Left ventricle myocardium inferior (tissue), 1 donor: ENCODE measurements at regions not wholly inside any gene's neighbourhood (a gene's known extent, or its start where the extent isn't known, plus 50 kb on each side); places are given as distances from the start of the nearest gene placed in this dataset.

Experiments
- DNase-seq: peaks from one replicate; pipeline ENCODE4 v3.0.0-alpha.2; 2020
- H3K27ac ChIP-seq: fragments of 200-600 bp; replicated peaks from 2 replicates; pipeline ENCODE4 v1.8.0; 2021
- H3K27me3 ChIP-seq: fragments of 200-600 bp; 2 replicates; pipeline ENCODE4 v1.8.0; 2021; ENCODE audit warnings: low read depth
- H3K36me3 ChIP-seq: fragments of 200-600 bp; 2 replicates; pipeline ENCODE4 v1.8.0; 2021
- H3K4me1 ChIP-seq: fragments of 200-600 bp; 2 replicates; pipeline ENCODE4 v1.8.0; 2021
- H3K4me3 ChIP-seq: fragments of 200-600 bp; 2 replicates; pipeline ENCODE4 v1.8.0; 2021; ENCODE audit warnings: mild to moderate bottlenecking, moderate library complexity
- H3K9me3 ChIP-seq: fragments of 200-600 bp; replicated peaks from 2 replicates; pipeline ENCODE4 v1.8.0; 2021
- intact Hi-C: fragments of 100-400 bp; cut with micrococcal nuclease; formaldehyde crosslinking; loops from one replicate; pipeline ENCODE4 v1.11.0; 2022
- TF ChIP-seq, protein P1 (sequence below): fragments of 200-600 bp; IDR thresholded peaks from 2 replicates; pipeline ENCODE4 v1.8.0; 2021; ENCODE audit warnings: antibody characterized with exemption, mild to moderate bottlenecking, borderline replicate concordance
- donor health status: DM: no; HTN: yes; CAD: no; lungs with severe emphysema.

DNA sequence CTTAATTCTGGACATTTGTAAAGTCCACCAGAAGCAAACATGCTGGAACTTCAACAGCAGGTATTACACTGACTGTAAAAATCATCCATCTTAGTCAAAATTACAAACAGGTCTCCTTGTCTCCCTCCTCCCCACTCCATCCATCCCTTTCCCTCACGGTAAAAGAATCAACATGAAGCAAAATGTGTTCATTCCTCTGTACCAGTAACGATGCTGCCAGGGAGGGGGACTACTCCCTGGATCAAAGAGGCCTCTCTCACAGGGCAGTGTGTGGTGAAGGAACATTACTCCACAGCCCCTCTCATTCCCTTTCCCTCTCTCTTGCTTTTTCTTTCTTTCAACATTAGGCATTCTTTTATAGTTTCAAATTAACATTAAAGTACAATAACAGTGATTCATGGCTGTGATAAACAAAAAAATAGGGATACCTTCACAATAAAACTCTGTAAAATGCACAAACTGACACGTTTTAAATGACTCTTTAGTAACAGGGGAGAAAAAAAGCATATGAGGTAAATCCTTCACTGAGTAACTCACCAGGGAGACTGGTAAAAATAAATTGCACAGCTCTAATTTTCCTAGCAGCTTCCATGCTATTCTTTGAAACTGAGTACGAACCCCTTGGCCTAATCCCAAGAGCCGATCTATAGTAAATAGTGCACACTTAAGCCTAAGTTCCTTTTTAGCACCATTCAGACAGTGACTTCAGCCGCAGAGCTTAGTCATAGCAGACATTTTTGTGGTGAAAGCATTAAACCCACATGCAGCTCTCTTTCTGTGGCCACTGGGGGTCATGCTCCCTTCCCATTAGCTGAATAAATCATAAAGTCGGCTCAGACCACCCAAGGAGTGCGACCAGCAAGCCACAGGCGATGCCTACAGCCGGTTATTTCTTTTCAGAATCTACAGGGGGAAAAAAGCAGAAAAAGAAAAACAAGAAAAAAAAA lies 215.6 kb upstream of the GYPA start:
- H3K9me3 ChIP-seq: no peaks in the 10 kb centered on the region
- DNase-seq: no peak
- H3K27me3 ChIP-seq: peaks cover 24% of the 10 kb centered on the region
- H3K4me3 ChIP-seq: no peak overlapping the region
- no peaks in the 10 kb centered on the region for H3K36me3 ChIP-seq
- TF ChIP-seq, protein P1, sequence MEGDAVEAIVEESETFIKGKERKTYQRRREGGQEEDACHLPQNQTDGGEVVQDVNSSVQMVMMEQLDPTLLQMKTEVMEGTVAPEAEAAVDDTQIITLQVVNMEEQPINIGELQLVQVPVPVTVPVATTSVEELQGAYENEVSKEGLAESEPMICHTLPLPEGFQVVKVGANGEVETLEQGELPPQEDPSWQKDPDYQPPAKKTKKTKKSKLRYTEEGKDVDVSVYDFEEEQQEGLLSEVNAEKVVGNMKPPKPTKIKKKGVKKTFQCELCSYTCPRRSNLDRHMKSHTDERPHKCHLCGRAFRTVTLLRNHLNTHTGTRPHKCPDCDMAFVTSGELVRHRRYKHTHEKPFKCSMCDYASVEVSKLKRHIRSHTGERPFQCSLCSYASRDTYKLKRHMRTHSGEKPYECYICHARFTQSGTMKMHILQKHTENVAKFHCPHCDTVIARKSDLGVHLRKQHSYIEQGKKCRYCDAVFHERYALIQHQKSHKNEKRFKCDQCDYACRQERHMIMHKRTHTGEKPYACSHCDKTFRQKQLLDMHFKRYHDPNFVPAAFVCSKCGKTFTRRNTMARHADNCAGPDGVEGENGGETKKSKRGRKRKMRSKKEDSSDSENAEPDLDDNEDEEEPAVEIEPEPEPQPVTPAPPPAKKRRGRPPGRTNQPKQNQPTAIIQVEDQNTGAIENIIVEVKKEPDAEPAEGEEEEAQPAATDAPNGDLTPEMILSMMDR: no peak
- no peaks in the 10 kb centered on the region for H3K4me1 ChIP-seq
- intact Hi-C loops: no loop called here
- no peak overlapping the region for H3K27ac ChIP-seq

DNA sequence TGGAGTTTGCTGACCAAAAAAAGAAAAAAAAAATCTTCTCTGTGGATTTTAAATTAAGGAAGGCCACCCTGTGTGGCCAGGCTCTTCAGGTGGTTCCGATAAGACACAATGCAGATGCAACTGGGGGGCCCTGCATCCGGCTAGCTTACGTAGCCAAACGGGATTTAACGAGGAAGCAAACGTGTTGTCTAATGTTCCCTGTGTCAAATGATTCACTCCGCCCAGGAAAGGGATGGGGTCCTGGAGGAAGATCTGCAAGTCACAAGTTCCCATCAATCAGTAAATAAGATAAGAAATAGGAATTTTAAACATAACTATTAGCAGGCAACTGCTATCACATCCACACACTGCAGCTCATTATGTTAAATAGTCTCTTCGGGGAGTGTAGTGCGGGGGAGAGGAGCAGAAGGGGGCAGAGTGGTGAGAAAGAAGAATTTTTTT lies 216.4 kb upstream of the GYPA start:
- intact Hi-C loops: no loop called here
- Histone ChIP-seq H3K4me1 (no peaks in the 10 kb centered on the region), H3K27ac (no peak overlapping the region), H3K36me3 (no peaks in the 10 kb centered on the region), H3K4me3 (no peak overlapping the region), H3K9me3 (no peaks in the 10 kb centered on the region), H3K27me3 (peaks cover 24% of the 10 kb centered on the region)
- TF ChIP-seq, protein P1: no peak
- no peak for DNase-seq

DNA sequence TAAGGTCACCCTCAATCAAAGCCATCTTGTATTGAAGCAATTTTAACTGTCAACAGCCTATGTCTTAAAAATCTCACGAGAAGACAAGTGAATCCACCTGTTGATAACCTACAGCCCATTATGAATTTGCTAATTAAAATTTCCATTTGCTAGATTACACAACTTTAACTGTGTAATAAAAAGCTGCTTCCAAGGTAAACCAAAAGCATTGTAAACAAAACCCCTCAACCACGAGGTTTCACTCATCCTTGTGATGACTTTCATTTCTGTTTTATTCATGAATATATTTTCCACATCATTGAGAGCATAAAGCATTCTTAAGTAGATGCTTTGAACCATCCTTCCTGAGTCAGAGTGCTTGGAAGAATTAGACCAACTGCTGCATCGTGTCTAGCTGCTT lies 217.5 kb upstream of the GYPA start:
- no peak overlapping the region for H3K4me3 ChIP-seq
- no peak for DNase-seq
- no peak overlapping the region for H3K27ac ChIP-seq
- no peaks in the 10 kb centered on the region for H3K4me1 ChIP-seq
- peaks cover 24% of the 10 kb centered on the region for H3K27me3 ChIP-seq
- no peaks in the 10 kb centered on the region for H3K9me3 ChIP-seq
- TF ChIP-seq, protein P1: no peak
- H3K36me3 ChIP-seq: no peaks in the 10 kb centered on the region
- intact Hi-C loops: no loop called here

DNA sequence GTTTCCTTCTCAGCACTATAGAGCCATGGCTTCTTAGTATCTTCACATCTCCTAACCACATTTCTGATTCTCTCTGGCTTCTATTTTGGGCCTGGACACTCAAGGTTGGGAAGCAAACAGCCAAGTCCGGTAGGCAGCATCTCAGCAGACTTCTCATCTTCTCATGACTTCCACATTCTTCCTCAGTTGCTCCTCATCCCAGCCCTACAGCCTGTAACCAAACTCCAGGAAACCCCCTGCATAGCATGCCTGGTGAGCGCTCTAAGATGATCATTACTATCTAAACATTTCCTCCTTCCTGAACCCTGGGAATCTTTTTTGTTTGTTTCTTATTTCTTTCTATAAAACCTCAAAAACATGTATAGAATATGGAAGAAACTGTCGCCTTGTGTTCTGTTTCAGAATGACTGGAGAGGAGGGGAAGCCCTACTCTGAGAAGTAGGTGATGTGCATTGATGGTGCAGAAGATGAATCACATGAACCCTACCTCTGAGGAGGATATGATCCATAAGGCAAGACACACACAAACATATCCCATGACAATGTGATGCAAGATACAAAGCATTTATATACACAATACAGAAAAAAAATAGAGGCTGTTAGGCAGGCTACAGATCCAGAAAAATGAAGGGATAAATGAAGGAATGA lies 219.8 kb upstream of the GYPA start:
- no peak for DNase-seq
- no peaks in the 10 kb centered on the region for H3K36me3 ChIP-seq
- intact Hi-C loops: no loop called here
- no peak overlapping the region for H3K4me3 ChIP-seq
- TF ChIP-seq, protein P1: no peak
- no peak overlapping the region for H3K27ac ChIP-seq
- no peaks in the 10 kb centered on the region for H3K9me3 ChIP-seq
- no peaks in the 10 kb centered on the region for H3K4me1 ChIP-seq
- peaks cover 7% of the 10 kb centered on the region for H3K27me3 ChIP-seq

DNA sequence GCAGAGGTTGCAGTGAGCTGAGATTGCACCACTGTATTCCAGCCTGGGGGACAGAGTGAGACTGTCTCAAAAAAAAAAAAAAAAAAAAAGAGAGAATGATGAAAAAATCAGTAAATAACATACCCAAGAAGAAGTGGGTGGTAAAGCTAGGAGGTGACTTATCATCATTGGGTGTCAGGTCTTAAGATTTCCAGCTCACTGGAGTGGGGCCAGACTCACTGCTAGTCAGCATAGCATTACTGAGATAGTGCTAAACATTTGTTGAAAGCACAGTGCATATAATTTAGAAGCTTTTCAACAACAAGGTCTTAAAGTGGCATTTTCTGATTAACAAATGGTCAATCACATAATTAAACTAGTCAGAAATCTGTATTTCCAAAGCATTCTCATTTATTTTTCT lies 221.8 kb upstream of the GYPA start:
- no peaks in the 10 kb centered on the region for H3K36me3 ChIP-seq
- no peaks in the 10 kb centered on the region for H3K27me3 ChIP-seq
- H3K27ac ChIP-seq: no peak overlapping the region
- H3K4me3 ChIP-seq: no peak overlapping the region
- DNase-seq: no peak
- no peaks in the 10 kb centered on the region for H3K4me1 ChIP-seq
- no peaks in the 10 kb centered on the region for H3K9me3 ChIP-seq
- intact Hi-C loops: no loop called here
- TF ChIP-seq, protein P1: no peak
